Stomach (tissue), 8 donors: ENCODE measurements at regions not wholly inside any gene's neighbourhood (a gene's known extent, or its start where the extent isn't known, plus 50 kb on each side); places are given as distances from the start of the nearest gene placed in this dataset.

Experiments
- DNase-seq, 2 donors: peaks; one replicate each; pipeline versions ENCODE4 v3.0.0 to v3.0.0-alpha.2; 2013 to 2019
- H3K27ac ChIP-seq, 5 donors: fragments of 200-600 bp in 4 of 5; sonication (generic) in 4 of 5; one replicate each; pipeline ENCODE4 v1.5.1; 2013 to 2019; ENCODE audit warnings: mild to moderate bottlenecking in 1 of 5, moderate library complexity in 1 of 5
- H3K27me3 ChIP-seq, 3 donors: fragments of 200-600 bp; sonication (generic); one replicate each; pipeline ENCODE4 v1.5.1; 2017 to 2019; ENCODE audit warnings: mixed run types in 1 of 3
- H3K36me3 ChIP-seq, 4 donors: fragments of 200-600 bp; sonication (generic); 1 replicate in 3 of 4; 2 replicates in 1 of 4; pipeline ENCODE4 v1.5.1; 2016 to 2019
- H3K4me1 ChIP-seq, 4 donors: fragments of 200-600 bp; sonication (generic); one replicate each; pipeline ENCODE4 v1.5.1; 2016 to 2019
- H3K4me3 ChIP-seq, 4 donors: fragments of 200-600 bp; sonication (generic) in 3 of 4; one replicate each; pipeline ENCODE4 v1.5.1; 2016 to 2019; ENCODE audit warnings: mild to moderate bottlenecking in 1 of 4
- H3K9me3 ChIP-seq, 4 donors: fragments of 200-600 bp; sonication (generic); one replicate each; pipeline ENCODE4 v1.5.1; 2016 to 2019
- CTCF ChIP-seq, 7 experiments: fragments of 450-650 bp in 4 of 7; fragments of 200-600 bp in 3 of 7; sonication (generic) in 3 of 7; IDR thresholded peaks; one replicate each; pipeline ENCODE4 v1.5.1; 2016 to 2019; ENCODE audit warnings: antibody characterized with exemption in 7 of 7, control low read depth in 2 of 7, mild to moderate bottlenecking in 1 of 7
- EP300 ChIP-seq: sonication (generic); formaldehyde crosslinking; IDR thresholded peaks from one replicate; pipeline ENCODE4 v1.6.1; 2017; ENCODE audit warnings: antibody characterized with exemption
- POLR2A ChIP-seq, 4 donors: fragments of 450-650 bp; IDR thresholded peaks; one replicate each; pipeline ENCODE4 v1.6.1; 2016; ENCODE audit warnings: antibody characterized with exemption in 4 of 4, control low read depth in 2 of 4, mild to moderate bottlenecking in 1 of 4, moderate library complexity in 1 of 4
- POLR2AphosphoS5 ChIP-seq, 3 donors: sonication (generic); formaldehyde crosslinking; IDR thresholded peaks; one replicate each; pipeline ENCODE4 v1.6.1; 2016; ENCODE audit warnings: antibody characterized with exemption in 3 of 3
- WGBS, 5 donors: extraction: QIAGEN DNeasy Blood & Tissue Kit in 3 of 5; methylation state at CpG; one replicate each; pipeline versions ENCODE4 v1.1.5 to v1.1.7; 2013 to 2018; 5-methylcytosine and 5-hydroxymethylcytosine counted together
- intact Hi-C: fragments of 100-400 bp; cut with DNase I; formaldehyde crosslinking; loops from one replicate; pipeline ENCODE4 v1.15.1; 2023; ENCODE audit warnings: low total_unique reads
- donor health status: healthy with polysubstance abuse.
- donor health status: Bipolar disorder and iron deficiency.
- donor health status: healthy.

- 80 to 89% (median 87%) methylated on average over 2 of the region's 2 CpGs for WGBS, 5 donors
- Histone ChIP-seq H3K4me3 (no peak overlapping the region), H3K27ac (no peak overlapping the region), H3K4me1 (no peaks in the 10 kb centered on the region), H3K36me3 (no peaks in the 10 kb centered on the region), H3K9me3 (peaks cover 0 to 6% (median 3%) of the 10 kb centered on the region in 4 donors), H3K27me3 (no peaks in the 10 kb centered on the region)
- TF ChIP-seq CTCF (IDR thresholded peaks at IDR 0.05) (no peak), POLR2A (IDR thresholded peaks at IDR 0.05) (no peak), POLR2AphosphoS5 (IDR thresholded peaks at IDR 0.05) (no peak), EP300 (no peak)
- DNase-seq = no peak
- intact Hi-C loops = no loop called here
These were observed 78.0 kb upstream of the GUCA2B start for GRCh38 chr1:42075179-42075578.

- Histone ChIP-seq H3K4me3 (no peak overlapping the region), H3K27ac (no peak overlapping the region), H3K9me3 (no peaks in the 10 kb centered on the region), H3K27me3 (no peaks in the 10 kb centered on the region), H3K36me3 (no peaks in the 10 kb centered on the region), H3K4me1 (no peaks in the 10 kb centered on the region)
- no peak for DNase-seq
- 86 to 97% (median 94%) methylated on average over 2 of the region's 2 CpGs for WGBS, 5 donors
- no peak for TF ChIP-seq EP300
- TF ChIP-seq POLR2AphosphoS5 (IDR thresholded peaks at IDR 0.05) = no peak
- TF ChIP-seq POLR2A (IDR thresholded peaks at IDR 0.05) = no peak
- no peak for TF ChIP-seq CTCF (IDR thresholded peaks at IDR 0.05)
- intact Hi-C loops = no loop called here
These were observed 82.2 kb upstream of the GUCA2B start for GRCh38 chr1:42070996-42071395.

- 95 to 97% (median 96%) methylated on average over 3 of the region's 3 CpGs for WGBS, 5 donors
- no peak overlapping the region for H3K4me3 ChIP-seq
- H3K36me3 ChIP-seq = no peaks in the 10 kb centered on the region
- DNase-seq = no peak
- intact Hi-C loops = no loop called here
- no peak overlapping the region for H3K27ac ChIP-seq
- TF ChIP-seq POLR2AphosphoS5 (IDR thresholded peaks at IDR 0.05) (no peak), EP300 (no peak), POLR2A (IDR thresholded peaks at IDR 0.05) (no peak), CTCF (IDR thresholded peaks at IDR 0.05) (no peak)
- no peaks in the 10 kb centered on the region for H3K4me1 ChIP-seq
- H3K9me3 ChIP-seq = peaks cover 0 to 19% (median 17%) of the 10 kb centered on the region in 4 donors
- H3K27me3 ChIP-seq = peaks cover 0 to 3% (median 0%) of the 10 kb centered on the region in 3 donors
These were observed 95.4 kb upstream of the GUCA2B start for GRCh38 chr1:42057800-42058199.

- Histone ChIP-seq H3K4me1 (no peaks in the 10 kb centered on the region), H3K36me3 (no peaks in the 10 kb centered on the region), H3K27me3 (peaks cover 0 to 3% (median 0%) of the 10 kb centered on the region in 3 donors), H3K9me3 (peaks cover 0 to 19% (median 17%) of the 10 kb centered on the region in 4 donors), H3K27ac (no peak overlapping the region), H3K4me3 (no peak overlapping the region)
- TF ChIP-seq CTCF (IDR thresholded peaks at IDR 0.05) (no peak), EP300 (no peak), POLR2AphosphoS5 (IDR thresholded peaks at IDR 0.05) (no peak), POLR2A (IDR thresholded peaks at IDR 0.05) (no peak)
- intact Hi-C loops = no loop called here
- no peak for DNase-seq
These were observed 96.8 kb upstream of the GUCA2B start for GRCh38 chr1:42056460-42056859.
